Right ventricle myocardium inferior (tissue), 1 donor: ENCODE measurements at regions not wholly inside any gene's neighbourhood (a gene's known extent, or its start where the extent isn't known, plus 50 kb on each side); places are given as distances from the start of the nearest gene placed in this dataset.
"Not testable (repeated sequence)": the region's sequence is repeated elsewhere in the genome, so short reads cannot be mapped to it uniquely, and the experiment has no call there.

Source experiments
- ATAC-seq: fragments of 200-7000 bp; cut with Tn5 transposase; one replicate; pipeline ENCODE4 v1.9.1; 2020; ENCODE audit warnings: mild to moderate bottlenecking, moderate library complexity
- DNase-seq: peaks from one replicate; pipeline ENCODE4 v3.0.0; 2021; ENCODE audit errors: missing footprints
- intact Hi-C: fragments of 100-400 bp; cut with DNase I; formaldehyde crosslinking; loops from one replicate; pipeline ENCODE4 v1.11.0; 2022
- donor health status: DM: no; HTN: yes; CAD: no; lungs with severe emphysema.

- ATAC-seq (no peak), DNase-seq (no peak)
- intact Hi-C loops, result no loop called here
Observed at GRCh38 chr2:111663471-111664274, 220.3 kb downstream of the ANAPC1 start.

- intact Hi-C loops, result no loop called here
- ATAC-seq (no peak), DNase-seq (no peak)
Observed at GRCh38 chr2:111664275-111664850, 219.6 kb downstream of the ANAPC1 start.

DNA sequence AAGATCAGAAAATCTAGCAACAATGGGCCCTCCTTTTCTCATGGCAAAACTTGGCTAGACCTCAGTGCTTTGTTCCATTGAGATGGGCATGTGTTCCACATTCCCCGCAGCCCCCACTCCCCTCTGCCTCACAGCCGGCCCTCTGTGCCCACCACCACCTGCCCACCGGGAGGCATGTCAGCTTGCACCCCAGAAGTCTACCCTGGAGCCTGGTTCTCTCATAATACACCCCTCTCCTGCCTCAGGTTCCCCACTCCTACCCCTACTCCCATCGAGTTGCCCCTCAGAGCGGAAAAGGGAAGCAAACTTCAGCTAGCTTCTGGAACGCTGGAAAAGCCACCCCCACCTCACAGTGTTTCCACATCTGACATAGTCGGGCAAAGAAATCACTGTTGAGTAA, 219.0 kb downstream of the ANAPC1 start:
- no peak for ATAC-seq
- no peak for DNase-seq
- intact Hi-C loops, result no loop called here

DNA sequence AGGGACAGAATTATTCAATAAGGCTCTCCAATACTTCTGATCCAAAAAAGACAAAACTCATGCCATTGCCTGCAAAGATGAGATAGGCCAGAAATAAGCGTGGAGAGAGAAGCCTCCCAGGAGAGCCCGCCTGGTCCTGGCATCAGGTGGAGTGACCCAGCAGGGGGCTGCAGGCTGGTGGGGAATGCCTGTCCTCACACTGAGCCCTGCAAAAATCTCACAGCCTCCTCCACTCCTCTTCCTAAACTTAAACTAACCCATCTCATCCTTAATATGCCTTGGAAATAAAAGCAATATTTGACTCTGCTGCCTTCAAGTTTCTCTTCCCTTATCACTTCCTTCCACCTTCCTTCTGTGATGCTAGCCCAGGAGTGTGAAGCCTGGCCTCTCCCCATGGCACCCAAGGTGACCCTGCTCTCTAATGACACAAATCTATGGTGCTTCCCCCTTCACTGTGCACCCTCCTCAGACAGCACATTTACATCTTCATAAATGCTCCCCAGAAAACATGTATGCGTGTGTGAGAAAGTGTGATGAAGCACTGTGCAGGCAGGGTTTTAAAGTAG, 218.4 kb downstream of the ANAPC1 start:
- ATAC-seq, result no peak
- intact Hi-C loops, result no loop called here
- no peak for DNase-seq

DNA sequence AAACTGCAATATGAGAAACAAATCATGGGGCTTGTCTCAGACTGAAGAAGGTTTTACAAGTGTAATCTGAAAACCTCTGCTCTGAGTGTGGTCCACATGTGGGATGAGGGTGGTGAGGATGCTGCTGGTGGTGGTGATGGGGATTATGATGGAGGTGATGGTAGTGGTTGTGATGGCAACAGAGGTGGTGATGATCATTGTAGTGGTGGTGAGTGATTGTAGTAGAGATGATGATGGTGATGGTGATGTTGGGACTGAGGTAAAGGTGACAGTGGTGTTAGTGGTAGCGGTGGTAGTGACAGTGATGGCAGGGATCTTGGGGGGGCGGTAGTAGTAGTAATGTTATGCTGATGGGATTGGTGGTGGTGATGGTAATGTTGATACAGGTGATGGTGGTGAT, 217.8 kb downstream of the ANAPC1 start:
- intact Hi-C loops, result no loop called here
- ATAC-seq, result no peak
- no peak for DNase-seq

GRCh38 chr2:111667001-111667400, 217.0 kb downstream of the ANAPC1 start:
- ATAC-seq (no peak), DNase-seq (no peak)
- intact Hi-C loops, result no loop called here

GRCh38 chr2:111667542-111668273, 216.3 kb downstream of the ANAPC1 start:
- ATAC-seq (peak; percentile 89), DNase-seq (no peak)
- intact Hi-C loops, result loop anchor here (2.0 kb wide), 1 partner anchor 551 kb away; no protein-coding TSS in a partner anchor

DNA sequence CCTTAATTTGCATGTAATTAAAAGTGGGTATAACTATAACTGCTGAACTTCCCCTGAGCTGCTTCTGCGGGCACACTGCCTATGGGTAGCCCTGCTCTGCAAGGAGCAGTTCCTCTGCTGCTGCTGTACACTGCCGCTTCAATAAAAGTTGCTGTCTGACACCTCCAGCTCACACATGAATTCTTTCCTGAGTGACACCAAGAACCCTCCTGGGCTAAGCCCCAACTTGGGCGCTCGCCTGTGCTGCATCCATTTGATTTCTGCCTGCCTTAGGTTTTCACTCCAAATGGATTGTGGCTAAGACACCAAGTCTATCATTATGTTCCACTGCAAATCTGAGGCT, 215.7 kb downstream of the ANAPC1 start:
- no peak for ATAC-seq
- DNase-seq, result no peak
- intact Hi-C loops, result loop anchor here (2.0 kb wide), 1 partner anchor 551 kb away; no protein-coding TSS in a partner anchor

DNA sequence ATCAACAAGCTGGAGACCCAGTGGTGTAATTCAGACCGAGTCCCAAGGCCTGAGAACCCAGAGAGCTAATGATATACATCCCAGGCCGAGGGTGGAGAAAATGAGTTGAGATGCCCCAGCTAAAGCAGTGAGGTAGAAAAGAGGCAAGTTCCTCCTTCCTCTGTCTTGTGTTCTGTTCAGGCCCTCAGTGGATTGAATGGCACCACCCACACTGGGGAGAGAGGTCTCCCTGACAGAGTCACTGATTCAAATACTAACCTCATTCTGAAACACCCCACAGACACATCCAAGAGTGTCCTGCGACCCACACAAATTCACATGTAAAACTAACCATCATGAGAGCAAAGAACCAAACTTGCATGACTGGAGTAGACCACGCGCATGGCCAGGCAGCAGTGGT, 215.3 kb downstream of the ANAPC1 start:
- intact Hi-C loops, result loop anchor here (2.0 kb wide), 1 partner anchor 552 kb away; no protein-coding TSS in a partner anchor
- no peak for DNase-seq

DNA sequence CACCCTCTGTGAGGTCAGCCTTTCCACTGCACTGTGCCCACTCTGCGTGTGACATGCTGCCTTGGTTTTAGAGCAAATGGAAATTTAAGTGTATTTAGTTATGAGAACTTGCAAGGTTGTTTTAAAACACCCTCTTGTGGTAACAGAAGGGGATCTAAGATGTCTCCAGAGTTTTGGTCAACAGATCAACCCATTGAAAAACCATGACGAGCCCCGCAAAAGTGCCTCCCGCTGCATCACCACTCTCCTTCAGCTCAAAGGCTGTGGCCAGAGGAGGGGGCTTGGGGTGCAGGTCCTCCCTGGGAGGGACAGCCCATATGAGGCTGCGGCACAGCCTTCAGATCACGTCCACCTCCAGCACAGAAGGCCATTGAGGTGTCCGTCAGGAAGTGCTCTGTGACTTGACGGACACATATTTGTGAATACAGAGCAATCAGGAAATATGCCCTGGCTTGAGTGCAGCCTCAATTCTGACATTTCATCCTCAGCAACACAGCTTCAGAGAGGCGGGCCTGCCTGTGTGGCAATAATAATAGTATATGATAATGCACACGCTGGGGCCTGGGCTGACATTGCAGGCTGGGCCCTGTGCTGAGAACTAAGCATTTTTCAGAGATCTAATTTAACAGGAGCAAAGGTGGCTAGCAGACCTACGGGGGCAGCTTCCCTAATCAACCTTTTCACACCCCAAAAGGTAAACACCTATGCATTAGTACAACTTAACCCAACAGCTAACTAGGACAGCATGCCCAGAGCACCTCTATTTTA, 213.9 kb downstream of the ANAPC1 start:
- ATAC-seq, result no peak
- intact Hi-C loops, result loop anchor here (2.0 kb wide), 1 partner anchor 553 kb away; no protein-coding TSS in a partner anchor
- DNase-seq, result no peak

More for the DNA sequence above, 215.3 kb downstream of the ANAPC1 start:
- ATAC-seq, result no peak

DNA sequence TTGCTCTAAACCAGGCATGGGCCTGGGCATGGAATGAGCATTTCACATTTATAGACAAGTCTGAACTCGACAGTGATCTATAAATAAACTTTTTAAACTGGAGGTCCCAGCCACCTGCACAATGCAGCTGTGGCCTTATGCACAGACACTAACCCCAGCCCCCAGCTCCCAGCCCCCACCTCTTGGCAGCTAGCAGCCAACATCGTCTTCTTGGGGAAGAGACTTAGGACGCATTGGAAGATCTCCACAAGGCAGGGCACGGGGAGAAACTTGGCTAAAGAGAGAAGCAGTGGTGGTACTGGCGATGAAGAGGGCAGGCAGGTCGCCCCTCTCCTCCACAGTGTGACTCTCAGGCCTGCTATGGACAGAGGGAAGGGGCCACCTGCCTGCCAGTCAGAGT, 213.2 kb downstream of the ANAPC1 start:
- ATAC-seq, result no peak
- intact Hi-C loops, result no loop called here
- DNase-seq, result no peak

GRCh38 chr2:111671426-111672150, 212.4 kb downstream of the ANAPC1 start:
- no peak for DNase-seq
- ATAC-seq, result peak; percentile 44
- intact Hi-C loops, result no loop called here

- DNase-seq, ATAC-seq, intact Hi-C loops: not testable (repeated sequence)
Observed at GRCh38 chr2:111672641-111673040, 211.4 kb downstream of the ANAPC1 start.

DNA sequence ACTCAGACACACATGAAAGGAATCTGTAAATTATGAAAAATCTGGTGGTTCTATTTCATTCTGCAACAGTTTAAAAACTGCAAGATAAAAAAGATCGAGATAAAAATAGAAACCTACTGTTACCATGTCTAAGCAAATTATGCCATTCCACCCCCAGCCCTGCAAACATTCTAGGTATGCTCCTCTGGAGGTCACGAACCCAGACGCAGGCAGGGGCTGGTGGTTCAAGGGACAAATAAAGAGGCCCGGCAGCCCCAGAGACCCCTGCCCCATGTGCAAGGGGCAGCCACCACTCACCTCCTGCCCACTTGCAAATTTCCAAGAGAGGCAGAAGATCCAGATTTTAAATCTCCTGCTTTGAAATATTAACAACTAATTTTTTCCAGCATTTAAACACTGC, 210.5 kb downstream of the ANAPC1 start:
- intact Hi-C loops, result no loop called here
- DNase-seq (no peak), ATAC-seq (no peak)

DNA sequence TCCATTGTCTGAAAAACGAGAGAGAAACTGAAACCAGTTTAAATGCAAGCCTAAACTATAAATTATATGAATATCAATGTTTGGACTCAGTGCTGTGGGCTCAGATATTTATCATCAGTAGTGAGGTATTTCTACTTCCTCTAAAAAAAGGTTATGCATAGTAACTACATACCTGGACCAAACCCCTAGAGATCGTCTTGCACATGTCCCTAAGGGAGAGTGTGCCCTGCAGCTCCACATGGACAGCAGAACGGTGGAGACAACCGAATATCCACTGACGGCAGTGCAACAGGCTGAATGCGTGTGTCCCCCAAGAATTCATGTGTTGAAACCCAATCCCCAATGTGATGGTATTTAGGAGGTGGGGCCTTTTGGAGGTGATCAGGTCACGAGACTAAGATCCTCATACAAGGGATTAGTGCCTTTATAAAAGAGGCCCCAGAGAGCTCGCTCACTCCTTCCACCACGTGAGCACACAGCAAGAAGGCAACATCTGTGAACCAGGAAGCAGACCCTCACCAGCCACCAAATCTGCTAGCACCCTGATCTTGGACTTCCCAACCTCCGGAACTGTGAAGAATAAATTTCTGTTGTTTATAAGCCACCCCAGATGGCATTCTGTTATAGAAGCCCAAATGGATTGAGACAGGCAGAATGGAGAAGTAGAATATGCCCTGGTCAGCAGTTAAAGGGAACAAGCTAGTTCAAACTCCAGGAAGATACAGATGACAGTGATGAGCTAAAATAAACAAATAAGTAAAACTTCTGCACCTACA, 208.4 kb downstream of the ANAPC1 start:
- DNase-seq (no peak), ATAC-seq (peak; percentile 48)
- intact Hi-C loops, result no loop called here

DNA sequence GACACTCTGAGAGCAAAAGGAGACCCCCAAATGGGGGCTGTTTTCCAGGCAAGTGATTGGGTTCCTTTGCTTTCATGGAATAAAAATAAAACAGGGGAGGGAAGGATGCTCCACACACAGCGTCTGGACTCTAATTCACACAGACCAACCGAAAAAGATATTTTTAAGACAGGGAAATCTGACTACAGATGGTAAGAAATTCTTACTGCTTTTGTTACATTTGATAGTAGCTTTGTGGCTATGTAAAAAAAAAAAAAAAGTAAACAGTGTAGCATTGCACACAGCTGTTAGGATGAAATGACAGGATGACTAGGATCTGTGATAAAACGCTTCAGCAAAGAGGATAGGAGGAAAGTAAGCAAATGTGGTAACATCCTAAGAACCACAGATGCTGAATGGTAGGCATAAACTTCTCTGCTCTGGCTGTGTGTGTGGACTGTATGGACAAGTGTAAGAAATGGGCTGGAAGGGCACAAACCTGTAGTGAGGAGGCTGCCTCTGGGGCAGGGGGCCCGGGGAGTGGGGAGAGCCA, 207.6 kb downstream of the ANAPC1 start:
- no peak for DNase-seq
- intact Hi-C loops, result no loop called here
- no peak for ATAC-seq

DNA sequence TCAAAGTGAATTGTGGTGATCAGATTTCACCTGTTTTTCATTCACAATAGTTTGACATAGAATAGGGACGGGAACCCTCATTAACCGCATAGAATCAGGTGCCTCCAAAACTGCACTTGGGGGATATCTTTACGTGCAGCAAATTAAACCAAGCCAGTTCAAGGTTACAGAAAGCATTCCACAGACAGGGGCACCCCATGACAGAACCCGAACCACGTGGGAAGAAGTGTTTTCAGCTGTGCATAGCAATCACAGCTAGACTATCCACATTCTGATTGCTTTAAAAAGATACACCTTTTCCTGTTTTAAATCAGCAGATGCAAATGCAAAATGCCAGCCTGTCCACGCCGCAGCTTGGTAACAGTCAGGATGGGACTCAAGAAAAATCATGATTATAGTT, 205.8 kb downstream of the ANAPC1 start:
- DNase-seq (no peak), ATAC-seq (no peak)
- intact Hi-C loops, result no loop called here
